ENCODE measurements at regions not wholly inside any gene's neighbourhood (a gene's known extent, or its start where the extent isn't known, plus 50 kb on each side); places are given as distances from the start of the nearest gene placed in this dataset.

- no peak for DNase-seq
Observed at GRCh38 chr9:88326936-88327335, 61.3 kb upstream of the SPIN1 start.

- DNase-seq: no peak
Observed at GRCh38 chr9:88326015-88326414, 62.2 kb upstream of the SPIN1 start.

- no peak for DNase-seq
Observed at GRCh38 chr9:88322906-88323566, 65.2 kb upstream of the SPIN1 start.

GRCh38 chr9:88321764-88322163, 66.5 kb upstream of the SPIN1 start:
- DNase-seq: no peak

GRCh38 chr9:88320748-88321415, 67.4 kb upstream of the SPIN1 start:
- DNase-seq: no peak

GRCh38 chr9:88319936-88320747, 68.1 kb upstream of the SPIN1 start:
- no peak for DNase-seq

- DNase-seq: peak; percentile 73
Observed at GRCh38 chr9:88313364-88314220, 74.7 kb upstream of the SPIN1 start.

- peak; percentile 8 for DNase-seq
Observed at GRCh38 chr9:88312517-88313103, 75.6 kb upstream of the SPIN1 start.

GRCh38 chr9:88312045-88312444, 76.2 kb upstream of the SPIN1 start:
- no peak for DNase-seq

- DNase-seq: no peak
Observed at GRCh38 chr9:88310310-88310980, 77.8 kb upstream of the SPIN1 start.

- DNase-seq: no peak
Observed at GRCh38 chr9:88308831-88309560, 79.2 kb upstream of the SPIN1 start.

GRCh38 chr9:88307136-88307535, 81.1 kb upstream of the SPIN1 start:
- no peak for DNase-seq

- peak; percentile 23 for DNase-seq
Observed at GRCh38 chr9:88303721-88304451, 84.4 kb upstream of the SPIN1 start.

GRCh38 chr9:88302579-88303324, 85.5 kb upstream of the SPIN1 start:
- no peak for DNase-seq

GRCh38 chr9:88300556-88300955, 87.7 kb upstream of the SPIN1 start:
- DNase-seq: no peak

- no peak for DNase-seq
Observed at GRCh38 chr9:88291856-88292255, 96.4 kb upstream of the SPIN1 start.

- no peak for DNase-seq
Observed at GRCh38 chr9:88291056-88291455, 97.2 kb upstream of the SPIN1 start.

GRCh38 chr9:88289532-88289931, 98.7 kb upstream of the SPIN1 start:
- DNase-seq: no peak

GRCh38 chr9:88287972-88288371, 100.3 kb upstream of the SPIN1 start:
- DNase-seq: no peak

Measured in stimulated activated CD4-positive, alpha-beta T cell treated with anti-CD3 and anti-CD28 coated beads, Interleukin-4, amount 100 ng/mL, for 1 hour (primary cell).